K562 (cell line): ENCODE measurements at regions not wholly inside any gene's neighbourhood (a gene's known extent, or its start where the extent isn't known, plus 50 kb on each side); places are given as distances from the start of the nearest gene placed in this dataset.

Experiments
- ATAC-seq: fragments of 200-7000 bp; cut with Tn5 transposase; 3 replicates; pipeline ENCODE4 v1.9.1; 2020; ENCODE audit warnings: moderate library complexity
- BruUV-seq: library from RNA; stranded (reverse); fragments of 400-500 nt; replicated peaks from 2 replicates; lab custom pipeline; 2021; lab: Mats Ljungman, UMichigan
- CTCF ChIA-PET: fragments of 300-600 bp; formaldehyde crosslinking; extraction: SDS; loops from one replicate; lab custom pipeline; 2021; ENCODE audit warnings: low intra/inter-chr PET ratio; lab: Yijun Ruan, JAX
- POLR2A ChIA-PET: fragments of 300-600, 350-650 bp; sonication (Branson Sonifier 250); formaldehyde crosslinking; extraction: SDS; loops from one replicate; lab custom pipeline; 2021; ENCODE audit warnings: antibody characterized with exemption, inconsistent platforms; lab: Yijun Ruan, JAX
- DNase-seq, 4 experiments: peaks; one replicate each; pipeline versions ENCODE4 v3.0.0 to v3.0.0-alpha.2; 2011 to 2018; ENCODE audit warnings: low spot score in 3 of 4, mixed read lengths in 3 of 4; ENCODE audit errors: extremely low read depth in 1 of 4
- FAIRE-seq: peaks from 2 replicates; lab custom pipeline; 2011; peaks lifted over from hg19 to GRCh38; lab: Jason Lieb, UNC
- H2AFZ ChIP-seq: 2 replicates; pipeline ENCODE4 v1.6.0; 2011; ENCODE audit warnings: low read depth, low read length, control low read depth, inconsistent platforms
- H3K27ac ChIP-seq: fragments of 200-600 bp; 3 replicates; pipeline ENCODE4 v1.8.0; 2011; ENCODE audit warnings: low read depth, mild to moderate bottlenecking, control low read depth, inconsistent platforms, low read length, moderate library complexity, mixed read lengths; ENCODE audit errors: extremely low read depth
- H3K27me3 ChIP-seq, 2 experiments: fragments of 300-600 bp in 1 of 2; 2 replicates in 1 of 2; 3 replicates in 1 of 2; pipeline versions ENCODE4 v1.6.0 to v1.8.0; 2011; ENCODE audit warnings: inconsistent platforms in 2 of 2, low read length in 2 of 2, mild to moderate bottlenecking in 1 of 2, mixed read lengths in 1 of 2, moderate library complexity in 1 of 2; ENCODE audit not compliant: control insufficient read depth in 2 of 2, insufficient read depth in 2 of 2
- H3K36me3 ChIP-seq: fragments of 300-600 bp; 3 replicates; pipeline ENCODE4 v1.8.0; 2011; ENCODE audit warnings: mild to moderate bottlenecking, low read length, inconsistent platforms; ENCODE audit not compliant: control insufficient read depth, insufficient read depth
- H3K4me1 ChIP-seq, 2 experiments: fragments of 200-600 bp in 1 of 2; replicated peaks in 1 of 2; 2 replicates in 1 of 2; 3 replicates in 1 of 2; pipeline versions ENCODE4 v1.5.1 to v1.8.0; 2011; ENCODE audit warnings: inconsistent platforms in 2 of 2, low read length in 2 of 2, mild to moderate bottlenecking in 1 of 2, mixed read lengths in 1 of 2, moderate library complexity in 1 of 2; ENCODE audit not compliant: control insufficient read depth in 2 of 2, insufficient read depth in 2 of 2
- H3K4me2 ChIP-seq: 2 replicates; pipeline ENCODE4 v1.6.1; 2011; ENCODE audit warnings: low read length, control low read depth, inconsistent platforms, mixed read lengths; ENCODE audit not compliant: insufficient read depth
- H3K4me3 ChIP-seq: fragments of 200-600 bp; sonication (generic), shearing (Covaris generic); 2 replicates; pipeline ENCODE4 v1.5.1; 2016; ENCODE audit warnings: control low read depth, inconsistent platforms
- H3K79me2 ChIP-seq: fragments of 200-600 bp; 3 replicates; pipeline ENCODE4 v1.8.0; 2011; ENCODE audit warnings: low read length, inconsistent platforms; ENCODE audit not compliant: control insufficient read depth, insufficient read depth
- H3K9ac ChIP-seq, 2 experiments: 2 replicates each; pipeline versions ENCODE4 v1.6.0 to v1.6.1; 2011; ENCODE audit warnings: low read depth in 2 of 2, low read length in 2 of 2, control low read depth in 1 of 2, inconsistent platforms in 1 of 2, mild to moderate bottlenecking in 1 of 2, mixed read lengths in 1 of 2; ENCODE audit not compliant: insufficient read depth in 1 of 2
- H3K9me1 ChIP-seq: one replicate; pipeline ENCODE4 v1.6.0; 2011; ENCODE audit warnings: inconsistent platforms, mild to moderate bottlenecking, low read length, moderate library complexity; ENCODE audit not compliant: control insufficient read depth, insufficient read depth
- H3K9me3 ChIP-seq: replicated peaks from 2 replicates; pipeline ENCODE4 v1.5.1; 2011; ENCODE audit warnings: low read depth, low read length, inconsistent platforms; ENCODE audit not compliant: control insufficient read depth, insufficient read depth
- H4K20me1 ChIP-seq: replicated peaks from 2 replicates; pipeline ENCODE4 v1.6.1; 2011; ENCODE audit warnings: low read length, inconsistent platforms, mixed read lengths; ENCODE audit not compliant: control insufficient read depth, insufficient read depth
- ADNP ChIP-seq: fragments of 200-800 bp; sonication (Bioruptor generic); IDR thresholded peaks from 2 replicates; pipeline ENCODE4 v1.6.1; 2016; ENCODE audit warnings: missing genetic modification characterization, missing compliant biosample characterization
- NELFE ChIP-seq: IDR thresholded peaks from 2 replicates; pipeline ENCODE4 v1.6.1; 2011; ENCODE audit warnings: mild to moderate bottlenecking; ENCODE audit not compliant: insufficient read depth, insufficient read length
- ZNF143 ChIP-seq: sonication (generic); formaldehyde crosslinking; IDR thresholded peaks from 2 replicates; pipeline ENCODE4 v1.9.0; 2022; ENCODE audit warnings: mild to moderate bottlenecking, missing genetic modification reagents
- ZNF586 ChIP-seq: fragments of 450-650 bp; formaldehyde crosslinking; conservative IDR thresholded peaks from 2 replicates; pipeline ENCODE4 v1.4.0; 2020; ENCODE audit warnings: mild to moderate bottlenecking, moderate library complexity
- ZNF717 ChIP-seq: fragments of 250-450 bp; sonication (Bioruptor Pico); IDR thresholded peaks from 2 replicates; pipeline ENCODE4 v1.5.0; 2021
- WGBS: fragments of 100-300 bp; shearing (Covaris generic); methylation state at CpG from one replicate; pipeline ENCODE4 v1.1.6; 2016; ENCODE audit warnings: low coverage, mixed read lengths; ENCODE audit not compliant: insufficient coverage; ENCODE audit errors: missing lambda C conversion rate; 5-methylcytosine and 5-hydroxymethylcytosine counted together
- in situ Hi-C: fragments of 300-500 bp; cut with MboI; formaldehyde crosslinking; loops from 4 replicates; pipeline ENCODE4 v1.15.0; 2018; ENCODE audit warnings: inconsistent platforms, mixed read lengths
- intact Hi-C: fragments of 100-400 bp; cut with micrococcal nuclease; formaldehyde crosslinking; loops from 2 replicates; pipeline ENCODE4 v1.14.2; 2022

DNA sequence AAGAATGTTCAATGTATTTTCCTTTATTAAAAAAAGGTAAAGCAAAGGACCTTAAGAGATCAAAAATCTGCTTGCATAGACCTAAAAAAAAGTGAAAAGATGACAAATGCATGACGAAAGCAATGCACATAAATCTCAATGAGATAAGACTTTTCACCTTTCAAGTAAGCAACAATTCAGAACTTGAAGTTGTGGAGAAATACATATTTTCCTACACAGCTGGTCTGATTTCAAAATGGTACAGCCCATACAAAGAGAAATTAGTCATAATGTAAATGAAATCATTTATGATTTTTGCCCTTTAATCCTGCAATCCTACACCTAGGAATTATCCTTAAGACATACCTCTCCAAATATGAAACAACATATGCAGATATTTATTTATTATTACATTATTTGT, 568.0 kb downstream of the ANXA1 start:
- Histone ChIP-seq H3K4me3 (no peak overlapping the region), H3K4me2 (no peak overlapping the region), H3K9me3 (no peaks in the 10 kb centered on the region), H3K27me3 (no peaks in the 10 kb centered on the region), H2AFZ (no peak overlapping the region), H3K4me1 (no peaks in the 10 kb centered on the region), H4K20me1 (no peaks in the 10 kb centered on the region), H3K9ac (no peak overlapping the region), H3K79me2 (no peaks in the 10 kb centered on the region), H3K27ac (no peak overlapping the region), H3K9me1 (no peaks in the 10 kb centered on the region), H3K36me3 (no peaks in the 10 kb centered on the region)
- BruUV-seq = no TSS peak
- WGBS = 17% methylated on average over 1 of the region's 1 CpG
- intact Hi-C loops (no loop called here), in situ Hi-C loops (no loop called here)
- ChIA-PET POLR2A (no interaction called here), CTCF (no interaction called here)
- DNase-seq = no peak
- FAIRE-seq = no peak
- TF ChIP-seq NELFE (no peak), ZNF717 (CRISPR knock-in tag) (no peak)
- ATAC-seq = no peak

DNA sequence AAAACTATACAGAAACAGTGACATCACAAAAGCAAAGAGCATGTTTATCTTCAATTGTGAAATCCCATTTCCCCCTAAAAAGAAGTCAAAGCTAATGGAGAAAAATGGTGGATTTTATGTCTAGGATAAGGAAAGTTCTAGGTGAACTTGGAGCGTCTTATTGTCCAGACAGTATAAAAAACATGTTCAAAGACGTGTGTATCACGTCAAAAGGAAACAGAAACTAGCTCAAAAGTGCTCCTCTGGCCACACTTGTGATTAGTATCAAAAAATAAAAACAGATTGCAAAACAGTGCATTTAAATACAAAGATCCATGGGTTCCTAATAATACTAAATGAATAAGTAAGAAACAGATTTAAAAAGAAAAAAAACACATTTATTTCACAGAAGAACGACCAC, 568.9 kb downstream of the ANXA1 start:
- Histone ChIP-seq H2AFZ (no peak overlapping the region), H3K4me2 (no peak overlapping the region), H3K79me2 (no peaks in the 10 kb centered on the region), H4K20me1 (no peaks in the 10 kb centered on the region), H3K9ac (no peak overlapping the region), H3K4me3 (no peak overlapping the region), H3K27me3 (no peaks in the 10 kb centered on the region), H3K4me1 (no peaks in the 10 kb centered on the region), H3K9me1 (no peaks in the 10 kb centered on the region), H3K36me3 (no peaks in the 10 kb centered on the region), H3K9me3 (no peaks in the 10 kb centered on the region), H3K27ac (no peak overlapping the region)
- in situ Hi-C loops (no loop called here), intact Hi-C loops (no loop called here)
- no peak for TF ChIP-seq ZNF143 (CRISPR knock-in tag)
- no peak for TF ChIP-seq ZNF586
- TF ChIP-seq ADNP (tag) = no peak
- CTCF ChIA-PET = no interaction called here
- DNase-seq (no peak), FAIRE-seq (no peak), ATAC-seq (no peak)
- POLR2A ChIA-PET = no interaction called here
- 13% methylated on average over 4 of the region's 4 CpGs for WGBS
- BruUV-seq = no TSS peak
